MM.1S (cell line): ENCODE measurements at regions not wholly inside any gene's neighbourhood (a gene's known extent, or its start where the extent isn't known, plus 50 kb on each side); places are given as distances from the start of the nearest gene placed in this dataset.

Experiments
- CTCF ChIP-seq: fragments of 300-600 bp; sonication (generic); IDR thresholded peaks from 2 replicates; pipeline ENCODE4 v1.5.1; 2016; ENCODE audit warnings: antibody characterized with exemption, low read length, mixed read lengths
- EZH2 ChIP-seq: fragments of 300-600 bp; sonication (generic); optimal IDR thresholded peaks from 2 replicates; pipeline ENCODE3; 2017; ENCODE audit warnings: low read depth, mild to moderate bottlenecking, antibody characterized with exemption, low read length, mixed read lengths
- EZH2phosphoT487 ChIP-seq: fragments of 300-600 bp; sonication (generic); IDR thresholded peaks from 2 replicates; pipeline ENCODE4 v1.6.1; 2018; ENCODE audit warnings: antibody characterized with exemption, low read length

- TF ChIP-seq EZH2 (no peak), CTCF (no peak), EZH2phosphoT487 (no peak)
Observed at GRCh38 chr14:97489750-97490149, 692.6 kb downstream of the VRK1 start.
